Left kidney (tissue), 1 donor: ENCODE measurements at regions not wholly inside any gene's neighbourhood (a gene's known extent, or its start where the extent isn't known, plus 50 kb on each side); places are given as distances from the start of the nearest gene placed in this dataset.
"Not testable (repeated sequence)": the region's sequence is repeated elsewhere in the genome, so short reads cannot be mapped to it uniquely, and the experiment has no call there.

Source experiments
- DNase-seq: peaks from one replicate; pipeline ENCODE4 v3.0.0-alpha.2; 2013

DNA sequence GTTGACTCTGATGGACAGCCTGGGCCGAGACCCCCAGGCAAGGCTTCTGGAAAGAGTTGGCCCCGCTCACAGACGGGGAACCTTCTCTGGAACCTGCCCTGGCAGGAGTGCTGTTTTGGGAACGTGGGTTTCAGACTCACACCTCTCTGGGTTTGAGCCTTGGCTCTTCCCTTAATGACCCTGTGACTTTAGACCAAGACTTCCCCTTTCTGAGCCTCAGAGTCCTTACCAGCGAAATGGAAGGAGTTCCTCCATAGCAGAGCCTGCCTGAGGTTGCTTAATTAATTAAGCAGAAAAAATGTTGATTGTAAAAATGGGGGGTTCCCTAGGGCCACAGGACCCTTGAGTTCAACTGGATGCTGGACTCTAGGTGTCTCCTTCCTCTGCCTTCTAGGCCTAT, 408.2 kb downstream of the SEC14L1 start:
- no peak for DNase-seq

DNA sequence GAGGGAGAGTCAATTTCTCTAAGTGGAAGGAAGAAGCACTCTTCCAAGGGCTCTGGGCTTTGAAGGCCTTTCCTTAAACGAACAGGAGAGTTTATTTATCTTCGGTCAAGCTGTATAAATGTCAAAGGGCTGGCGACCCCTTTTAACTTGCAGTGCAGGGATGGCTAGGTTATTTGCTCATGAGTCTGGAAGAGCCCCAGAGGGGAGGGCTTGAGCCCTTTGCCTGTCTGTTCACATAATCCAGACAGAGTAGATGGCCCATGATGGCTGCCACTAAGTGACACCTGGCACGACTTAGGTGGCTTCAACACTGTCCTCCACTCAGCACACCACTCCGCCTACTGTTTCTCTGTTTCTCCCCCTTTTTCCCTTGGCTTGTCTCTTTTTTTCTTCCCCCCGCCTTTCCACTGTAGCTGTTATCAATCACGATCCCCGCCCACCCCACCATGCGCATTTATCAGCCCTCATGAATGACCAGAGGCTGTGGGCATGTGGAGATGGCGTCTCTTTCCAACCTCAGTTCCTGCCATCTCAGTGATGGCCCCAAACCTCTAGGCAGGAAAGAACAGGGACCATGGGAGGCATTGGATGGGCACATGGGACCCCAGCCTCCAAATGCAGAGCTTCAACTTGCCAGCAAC, 408.7 kb upstream of the TNRC6C start:
- DNase-seq: no peak

DNA sequence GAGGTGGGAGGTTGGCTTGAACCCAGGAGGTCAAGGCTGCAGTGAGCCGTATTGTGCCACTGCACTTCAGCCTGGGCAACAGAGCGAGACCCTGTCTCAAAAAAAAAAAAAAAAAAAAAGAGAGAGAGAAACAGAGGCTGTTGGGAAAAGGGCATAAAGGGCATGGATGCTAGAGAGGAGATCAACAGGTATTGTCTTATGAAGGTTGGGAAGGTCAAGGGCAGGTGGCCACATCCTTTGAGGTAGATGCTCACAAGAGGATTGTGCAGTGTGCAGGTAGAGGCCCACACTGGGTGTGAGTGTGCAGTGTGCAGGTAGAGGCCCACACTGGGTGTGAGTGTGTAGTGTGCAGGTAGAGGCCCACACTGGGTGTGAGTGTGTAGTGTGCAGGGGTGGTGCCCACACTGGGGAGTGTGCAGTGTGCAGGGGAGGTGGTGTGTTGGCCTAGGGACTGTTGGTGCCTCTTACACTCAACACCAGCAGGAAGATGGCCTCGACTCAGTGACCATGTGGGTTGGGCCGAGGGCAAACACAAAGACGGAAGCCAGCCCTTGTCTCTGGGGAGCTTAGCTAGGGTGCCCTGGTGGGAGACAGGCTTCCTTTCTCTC, 404.9 kb upstream of the TNRC6C start:
- no peak for DNase-seq

DNA sequence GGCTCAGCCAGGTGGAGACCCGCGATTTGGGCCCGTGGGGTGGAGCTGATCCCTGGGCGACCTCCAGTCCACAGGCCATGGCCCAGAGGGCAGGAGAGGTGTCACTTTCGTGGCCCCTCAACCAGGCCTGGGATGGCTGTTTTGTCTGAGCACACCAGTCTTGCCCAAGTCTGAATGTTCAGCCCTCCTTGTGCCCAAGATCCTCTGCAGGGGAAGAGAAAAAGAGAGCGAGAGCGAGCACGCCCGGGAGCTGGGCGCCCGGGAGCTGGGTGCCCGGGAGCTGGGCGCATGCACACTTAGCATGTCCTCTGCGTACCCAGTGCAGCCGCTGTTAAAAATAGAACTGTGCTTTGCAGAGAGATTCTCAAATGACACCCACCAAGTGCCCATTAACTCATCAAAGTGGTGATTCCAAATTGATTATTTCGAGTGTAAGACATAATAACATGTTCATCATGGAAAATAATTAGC, 403.3 kb upstream of the TNRC6C start:
- no peak for DNase-seq

DNA sequence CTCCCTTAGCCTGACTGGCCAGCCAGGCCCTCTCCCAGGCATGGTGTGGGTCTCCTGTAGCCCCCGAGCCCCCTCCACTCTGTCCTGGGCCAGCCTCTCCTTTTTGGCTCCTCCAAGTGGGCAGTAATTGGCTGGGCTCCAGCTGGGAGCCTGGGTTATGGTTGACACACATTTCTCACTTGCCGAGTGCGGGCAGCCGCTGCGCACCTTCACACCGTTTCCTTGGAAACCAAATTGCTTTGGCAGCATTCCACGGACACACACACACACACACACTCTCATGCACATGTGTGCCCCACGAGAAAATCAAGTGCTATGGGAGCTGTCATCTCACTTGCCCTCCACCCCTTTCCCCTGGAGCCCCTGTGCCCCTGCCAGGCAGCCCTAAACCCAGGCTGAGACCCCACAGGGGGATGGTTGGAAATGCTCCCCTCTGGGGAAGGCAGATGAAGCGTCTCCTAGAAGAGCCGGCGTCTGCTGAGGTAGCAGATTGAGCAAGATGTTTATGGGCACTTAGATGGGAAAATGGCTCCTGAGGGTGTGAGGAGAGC, 402.7 kb upstream of the TNRC6C start:
- peak; percentile 79 for DNase-seq

DNA sequence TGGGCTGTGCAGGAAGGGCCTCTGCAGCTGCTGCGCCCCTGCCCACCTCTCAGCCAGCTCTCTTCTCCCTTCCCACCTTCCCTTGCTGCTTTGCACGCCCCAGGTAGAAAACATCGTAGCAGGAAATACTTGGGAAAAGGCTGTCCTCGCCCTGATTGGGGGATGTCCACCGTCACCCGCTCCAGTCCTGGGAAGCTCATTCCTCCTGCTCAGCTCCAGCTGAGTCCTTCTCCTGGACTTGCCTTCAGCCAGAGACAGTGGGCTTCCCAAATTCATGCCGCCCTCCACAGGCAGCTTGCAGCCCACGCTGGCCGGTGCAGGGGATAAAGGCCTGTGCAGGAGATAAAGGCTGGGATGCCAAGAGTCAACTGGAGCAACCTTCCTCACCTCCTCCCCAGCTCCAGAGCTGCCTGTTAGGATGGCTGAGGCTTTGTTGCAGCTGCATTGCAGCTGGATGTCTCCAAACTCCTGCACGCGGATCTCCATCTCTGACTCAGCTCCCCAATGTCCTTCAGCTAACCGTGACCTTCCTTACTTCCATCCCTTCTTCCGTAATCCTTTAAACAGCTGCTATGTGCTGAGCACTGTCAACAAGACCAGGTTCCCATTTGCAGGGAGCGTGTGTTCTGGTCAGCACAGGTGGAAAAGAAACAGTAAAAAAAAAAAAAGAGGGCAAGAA, 402.0 kb upstream of the TNRC6C start:
- DNase-seq: no peak

DNA sequence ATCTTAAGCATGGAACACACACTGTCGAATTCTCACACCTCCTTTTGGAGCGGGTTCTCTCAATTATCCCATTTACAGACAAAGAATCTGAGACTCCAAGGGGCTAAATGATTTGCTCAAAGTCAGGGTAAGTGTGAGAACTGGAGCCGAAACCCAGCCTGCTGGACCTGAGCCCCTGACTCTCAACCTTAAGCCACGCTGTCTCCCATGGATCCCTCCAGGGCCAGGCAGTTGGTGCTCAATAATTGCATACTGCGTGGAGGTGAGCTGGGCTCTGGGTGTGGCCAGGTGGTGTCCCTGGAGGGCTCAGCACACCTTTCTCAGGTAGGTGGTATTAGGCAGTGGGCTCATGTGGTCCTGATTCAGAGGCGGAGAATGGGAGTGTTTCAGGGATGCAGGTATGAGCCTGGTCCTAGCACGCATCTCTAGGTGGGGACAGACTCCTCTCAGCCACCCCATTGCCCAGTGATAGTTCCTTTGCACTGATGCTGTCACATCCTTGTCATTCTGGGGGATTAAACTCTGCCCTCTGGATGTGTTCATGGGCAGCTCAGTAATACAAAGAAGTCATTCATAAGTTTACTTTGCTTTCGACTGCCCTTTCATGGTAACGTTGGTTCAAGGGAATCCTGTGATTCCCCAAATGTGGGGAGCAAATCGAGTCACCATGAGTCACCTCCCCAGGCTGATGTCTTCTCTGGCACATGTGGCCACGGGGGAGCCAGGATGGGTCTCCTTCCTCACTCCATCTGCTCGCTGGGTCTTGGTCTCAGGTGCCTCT, 399.5 kb upstream of the TNRC6C start:
- no peak for DNase-seq

DNA sequence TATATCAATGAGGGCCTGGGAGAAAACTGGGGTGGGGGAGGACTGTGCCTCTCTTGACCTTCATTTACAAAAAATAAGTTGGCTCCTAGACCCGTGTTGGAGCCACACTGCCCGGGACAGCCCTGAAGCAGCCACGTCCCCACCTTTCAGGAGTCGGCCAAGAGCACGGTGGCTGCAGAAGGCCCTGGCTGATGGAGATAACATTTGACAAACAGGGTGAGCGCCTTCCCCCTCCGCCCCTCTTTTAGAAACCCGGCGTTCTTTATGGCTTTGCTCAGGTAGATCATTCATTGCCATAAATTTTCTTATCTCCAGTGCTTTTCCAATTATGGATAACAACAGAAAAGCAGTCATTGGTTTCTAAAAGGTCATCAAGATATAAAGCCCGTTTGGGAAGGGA, 398.1 kb upstream of the TNRC6C start:
- DNase-seq: no peak

DNA sequence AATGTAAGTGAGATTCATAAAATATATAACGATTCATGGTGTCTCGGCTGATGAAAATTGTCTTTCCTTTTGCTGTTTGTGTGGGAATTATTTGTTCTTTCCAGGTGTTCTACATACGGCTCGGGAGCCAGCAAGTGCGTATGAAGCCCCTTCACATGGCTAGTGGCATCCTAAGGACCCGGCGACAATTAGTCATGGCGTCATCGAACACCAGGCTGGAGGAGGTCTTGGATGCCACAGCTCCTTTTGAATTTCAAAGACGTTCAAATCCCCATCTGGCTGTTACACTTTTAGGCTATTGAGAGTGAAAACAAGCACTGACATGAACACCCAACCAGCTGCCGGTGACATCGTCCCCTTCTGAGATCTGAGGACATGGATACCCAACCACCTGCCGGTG, 397.7 kb upstream of the TNRC6C start:
- DNase-seq: no peak

DNA sequence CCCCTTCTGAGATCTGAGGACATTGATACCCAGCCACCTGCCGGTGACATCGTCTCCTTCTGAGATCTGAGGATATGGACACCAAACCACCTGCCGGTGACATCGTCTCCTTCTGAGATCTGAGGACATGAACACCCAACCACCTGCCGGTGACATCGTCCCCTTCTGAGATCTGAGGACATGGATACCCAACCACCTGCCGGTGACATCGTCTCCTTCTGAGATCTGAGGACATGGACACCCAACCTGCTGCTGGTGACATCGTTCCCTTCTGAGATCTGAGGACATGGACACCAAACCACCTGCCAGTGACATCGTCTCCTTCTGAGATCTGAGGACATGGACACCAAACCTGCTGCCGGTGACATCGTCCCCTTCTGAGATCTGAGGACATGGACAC, 396.1 kb upstream of the TNRC6C start:
- not testable (repeated sequence) for DNase-seq

DNA sequence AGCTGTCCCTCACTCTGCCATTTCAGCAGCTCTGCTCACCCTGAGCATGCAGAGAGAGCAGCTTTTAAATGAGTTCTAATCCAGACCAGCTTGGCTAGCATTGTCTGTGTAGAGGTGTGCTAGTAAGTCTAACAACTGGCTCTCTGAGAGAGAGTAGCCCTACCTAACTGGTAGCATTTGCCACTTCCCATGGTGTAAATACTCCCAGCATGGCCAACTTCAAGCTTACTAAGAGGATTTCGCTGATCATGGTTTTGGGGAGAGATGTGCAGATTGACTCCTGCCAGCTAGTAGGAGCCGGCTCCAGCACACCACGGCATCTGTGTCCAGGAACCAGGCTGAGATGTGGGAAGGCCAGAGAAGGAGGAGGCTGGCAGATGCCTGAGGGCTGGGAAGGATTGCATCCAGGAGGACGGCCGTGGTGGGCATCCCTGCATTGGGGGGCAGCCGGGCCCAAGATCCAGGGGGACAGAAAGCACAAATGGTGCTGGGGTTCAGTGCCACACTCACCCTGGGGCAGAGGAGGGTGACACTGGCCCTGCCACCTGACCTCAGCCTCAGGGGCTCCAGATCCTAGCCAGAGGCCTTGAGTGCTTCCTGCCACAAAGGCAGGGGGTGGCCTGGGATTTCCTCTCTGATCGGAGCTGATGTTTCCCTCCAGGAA, 394.9 kb upstream of the TNRC6C start:
- DNase-seq: no peak

DNA sequence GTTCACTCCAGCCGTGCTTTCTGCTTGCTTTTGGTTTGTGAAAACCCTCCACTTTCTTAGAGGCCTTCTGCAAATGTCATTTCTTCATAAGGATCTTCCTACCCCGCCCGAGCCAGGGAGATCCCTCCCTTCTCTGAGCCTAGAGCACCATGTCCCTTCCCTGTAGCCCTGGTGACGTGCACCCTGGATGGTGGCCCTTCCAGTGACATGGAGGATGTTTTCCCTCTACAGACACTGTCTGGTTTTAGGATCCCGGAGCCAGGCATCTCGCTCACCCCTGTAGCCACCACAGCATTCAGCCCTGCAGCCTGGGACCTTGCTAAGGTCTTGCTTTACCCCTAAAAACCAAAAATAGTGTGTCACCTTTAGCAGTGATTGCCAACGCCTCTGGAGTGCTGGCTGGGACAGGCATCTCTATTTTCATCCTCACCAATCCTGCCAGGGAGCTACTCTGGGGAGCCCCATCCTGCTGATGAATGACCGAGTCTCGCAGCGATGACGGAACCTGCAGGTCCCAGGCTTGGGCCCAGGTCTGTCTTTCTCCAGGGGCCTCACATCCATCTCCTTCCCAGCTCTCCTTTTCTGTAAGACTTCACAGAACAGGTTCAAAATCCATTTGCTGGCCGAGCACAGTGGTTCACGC, 394.1 kb upstream of the TNRC6C start:
- DNase-seq: no peak

DNA sequence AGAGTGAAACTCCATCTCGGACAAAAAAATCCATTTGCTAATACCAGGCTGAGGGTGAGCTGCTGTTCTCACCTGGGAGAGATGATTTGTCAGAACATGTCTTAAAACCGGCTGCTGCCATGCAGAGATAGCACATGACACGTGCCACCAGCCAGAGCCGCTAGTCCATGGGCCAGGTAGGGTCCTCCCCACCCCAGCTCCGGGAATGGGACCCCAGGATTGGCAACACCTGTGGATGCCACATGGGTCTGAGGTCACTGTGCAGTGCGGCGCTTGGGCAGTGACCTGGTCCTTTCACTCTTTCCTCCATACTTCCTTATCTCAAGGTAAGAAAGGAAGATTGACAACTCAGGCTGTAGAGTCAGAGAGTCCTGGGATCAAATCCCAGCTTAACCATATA, 393.3 kb upstream of the TNRC6C start:
- DNase-seq: no peak

DNA sequence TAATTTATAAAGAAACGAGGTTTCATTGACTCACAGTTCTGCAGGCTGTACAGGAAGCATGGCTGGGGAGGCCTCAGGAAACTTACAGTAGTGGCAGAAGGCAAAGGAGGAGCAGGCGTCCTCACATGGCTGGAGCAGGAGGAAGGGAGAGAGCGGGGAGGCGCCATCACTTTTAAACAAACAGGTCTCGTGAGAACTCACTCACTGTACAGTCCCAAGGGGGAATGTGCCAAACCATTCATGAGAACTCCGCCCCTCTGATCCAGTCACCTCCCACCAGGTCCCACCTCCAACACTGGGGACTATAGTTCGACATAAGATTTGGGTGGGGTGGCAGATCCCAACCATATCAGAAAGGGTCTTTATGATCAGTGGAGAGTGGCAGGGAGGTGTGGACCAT, 392.4 kb upstream of the TNRC6C start:
- no peak for DNase-seq

DNA sequence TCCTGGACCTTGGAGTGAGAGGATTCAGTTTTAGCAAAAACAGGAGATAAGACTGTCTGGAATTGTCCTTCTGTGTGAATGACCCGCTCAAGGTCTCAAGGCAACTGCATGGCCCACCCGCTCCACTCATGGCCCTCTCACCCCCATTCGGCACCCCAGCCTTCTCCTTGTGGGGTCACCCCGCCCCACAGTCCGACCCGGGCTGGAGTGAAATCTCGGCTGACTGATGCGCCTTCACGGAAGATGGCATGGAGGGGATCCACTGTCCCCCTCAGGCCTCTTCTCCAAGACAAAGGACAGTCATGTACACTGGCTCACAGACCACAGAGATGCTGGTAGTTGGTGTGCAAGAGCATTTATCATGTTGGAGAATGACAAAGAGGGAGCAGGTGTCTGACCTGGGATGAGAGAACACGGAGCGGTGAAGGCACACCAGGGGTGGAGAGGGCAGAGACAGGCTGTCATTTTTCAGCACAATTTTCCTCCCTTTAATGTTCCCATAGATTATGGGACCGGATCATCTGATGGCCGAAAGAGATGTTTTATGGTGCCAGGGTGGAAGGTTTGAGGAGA, 391.9 kb upstream of the TNRC6C start:
- no peak for DNase-seq

DNA sequence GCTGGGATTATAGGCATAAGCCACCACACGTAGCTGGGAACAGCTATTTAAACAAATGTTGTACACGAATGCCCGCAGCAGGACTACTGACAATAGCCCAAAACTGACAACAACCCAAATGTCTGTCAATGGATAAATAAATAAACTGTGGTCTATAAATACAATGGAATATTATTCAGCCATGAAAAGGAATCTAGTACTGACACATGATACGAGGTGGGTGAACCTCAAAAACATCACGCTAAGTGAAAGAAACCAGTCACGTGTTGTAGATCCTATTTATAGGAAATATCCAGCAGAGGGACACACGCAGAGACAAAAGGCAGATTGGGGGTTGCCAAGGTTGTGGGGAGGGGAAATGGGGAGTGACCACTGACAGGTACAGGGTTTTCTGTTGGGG, 390.0 kb upstream of the TNRC6C start:
- DNase-seq: no peak

DNA sequence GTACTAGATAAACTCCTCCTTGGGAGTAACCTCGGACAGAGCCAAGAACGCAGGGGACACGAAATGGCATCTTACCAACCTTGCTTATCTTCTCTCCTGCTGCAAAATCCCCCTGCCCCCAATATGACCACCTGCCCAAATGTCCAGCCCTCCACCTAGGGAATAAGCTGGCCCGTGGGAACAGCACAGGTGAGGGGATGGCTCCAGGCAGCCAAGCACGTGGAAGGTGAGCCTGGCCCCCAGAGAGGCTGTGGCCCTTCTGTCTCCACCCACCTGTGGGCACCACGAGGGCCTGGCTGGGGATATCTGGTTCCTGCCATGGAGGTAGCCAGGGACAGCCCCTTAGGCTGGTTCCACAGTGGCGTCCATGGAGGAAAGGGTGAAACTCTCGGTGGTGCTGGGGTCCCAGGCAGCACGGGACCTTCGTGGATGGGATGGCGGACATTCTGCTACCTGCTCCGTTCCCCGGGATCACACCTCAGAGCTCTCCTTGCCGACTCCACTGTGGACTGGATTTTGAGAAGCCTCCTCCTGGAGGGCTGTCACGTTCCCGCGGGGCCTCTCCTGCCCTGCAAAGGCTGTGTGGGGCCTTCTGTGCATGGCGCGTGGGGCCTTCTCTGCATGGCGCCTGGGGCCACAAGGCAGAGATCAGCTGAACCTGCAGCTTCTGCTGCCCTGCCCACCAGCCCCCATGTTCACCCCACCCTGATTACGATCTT, 388.5 kb upstream of the TNRC6C start:
- DNase-seq: no peak

DNA sequence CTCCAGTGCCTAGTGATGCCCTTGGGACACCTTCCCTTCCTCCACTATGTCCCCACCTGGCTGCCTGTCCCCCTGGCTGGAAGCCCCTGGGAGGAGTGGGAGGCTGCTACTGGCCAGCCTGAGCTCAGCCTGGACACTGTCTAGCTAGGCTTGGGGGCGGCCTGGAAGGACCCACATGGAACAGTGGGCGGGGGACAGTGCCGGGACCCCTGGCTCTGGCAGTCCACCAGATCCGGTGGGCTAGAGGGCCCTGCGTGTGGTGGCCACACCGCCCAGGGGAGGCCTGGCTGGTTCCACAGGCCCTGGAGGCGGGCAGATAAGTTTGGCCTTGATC, 388.0 kb upstream of the TNRC6C start:
- no peak for DNase-seq

DNA sequence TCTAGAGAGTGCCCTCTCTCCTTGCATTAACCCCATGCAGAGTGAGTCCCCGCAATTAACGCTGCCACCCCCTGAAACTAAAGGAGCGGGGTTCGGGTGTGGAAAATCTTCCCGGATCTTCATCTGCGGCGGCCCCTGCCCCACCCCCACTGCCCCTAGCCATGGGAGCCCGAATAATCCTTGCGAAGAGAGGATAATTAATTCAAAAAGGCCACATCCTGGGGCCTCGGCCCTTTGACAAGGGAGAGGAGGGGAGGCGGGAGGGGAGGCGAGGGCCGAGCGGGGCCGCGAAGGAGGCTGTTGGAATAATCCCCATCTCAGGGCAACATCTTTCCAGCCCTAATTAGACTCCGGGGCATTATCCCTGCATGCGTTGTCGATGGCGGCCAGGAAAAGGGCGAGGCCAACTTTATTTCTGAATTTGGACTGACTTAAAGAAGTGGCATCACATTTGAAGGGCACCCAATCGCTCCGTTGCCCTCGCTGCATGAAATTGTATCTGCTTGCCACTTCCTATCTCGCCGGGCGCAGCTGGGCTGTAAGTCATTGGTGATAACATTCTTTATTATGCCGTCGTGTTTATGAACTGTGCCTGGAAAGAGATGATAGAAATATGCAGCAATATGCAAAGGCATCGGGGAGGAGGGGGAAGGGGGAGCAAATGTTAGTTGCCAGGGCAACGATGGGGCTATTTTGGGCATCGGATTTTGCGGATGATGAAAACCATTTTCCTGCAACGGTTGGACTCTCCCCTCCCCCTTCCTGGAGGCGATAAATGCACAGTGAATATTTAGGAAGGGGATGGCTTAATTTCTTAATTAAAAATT, 387.1 kb upstream of the TNRC6C start:
- DNase-seq: no peak
